T-helper 17 cell (primary cell): ENCODE measurements at regions not wholly inside any gene's neighbourhood (a gene's known extent, or its start where the extent isn't known, plus 50 kb on each side); places are given as distances from the start of the nearest gene placed in this dataset.

Source experiments
- ATAC-seq: fragments of 150-1000 bp; cut with Tn5 transposase; 2 replicates; pipeline ENCODE4 v1.10.0; 2021; ENCODE audit warnings: mild to moderate bottlenecking, moderate library complexity
- DNase-seq, 3 donors: peaks; one replicate each; pipeline versions ENCODE4 v3.0.0 to v3.0.0-alpha.2; 2020 to 2021
- H3K9me3 ChIP-seq: one replicate; pipeline ENCODE4 v1.7.0; 2013; ENCODE audit warnings: low read length, mild to moderate bottlenecking; ENCODE audit not compliant: control insufficient read depth, poor library complexity, severe bottlenecking
- H3K27ac Mint-ChIP-seq: one replicate; pipeline ENCODE4 v1.8.0; 2022; ENCODE audit warnings: mild to moderate bottlenecking, moderate library complexity, mixed read lengths
- H3K27me3 Mint-ChIP-seq: one replicate; pipeline ENCODE4 v1.8.0; 2022; ENCODE audit warnings: mixed read lengths
- H3K36me3 Mint-ChIP-seq: one replicate; pipeline ENCODE4 v1.8.0; 2022; ENCODE audit warnings: low read depth, mixed read lengths
- H3K4me1 Mint-ChIP-seq: one replicate; pipeline ENCODE4 v1.8.0; 2022; ENCODE audit warnings: mild to moderate bottlenecking, mixed read lengths
- H3K4me3 Mint-ChIP-seq: one replicate; pipeline ENCODE4 v1.8.0; 2022; ENCODE audit warnings: mild to moderate bottlenecking, moderate library complexity, mixed read lengths

- H3K4me3 Mint-ChIP-seq = no peak overlapping the region
- DNase-seq = no peak
- peaks cover 3% of the 10 kb centered on the region for H3K36me3 Mint-ChIP-seq
- H3K9me3 ChIP-seq = no peaks in the 10 kb centered on the region
- no peaks in the 10 kb centered on the region for H3K4me1 Mint-ChIP-seq
- no peaks in the 10 kb centered on the region for H3K27me3 Mint-ChIP-seq
- no peak overlapping the region for H3K27ac Mint-ChIP-seq
- no peak for ATAC-seq
Measured at GRCh38 chr15:35320158-35320780, 225.7 kb downstream of the DPH6 start.

GRCh38 chr15:35319354-35319753, 226.6 kb downstream of the DPH6 start:
- no peaks in the 10 kb centered on the region for H3K9me3 ChIP-seq
- Mint-ChIP-seq H3K4me1 (no peaks in the 10 kb centered on the region), H3K36me3 (peaks cover 3% of the 10 kb centered on the region), H3K27me3 (no peaks in the 10 kb centered on the region), H3K27ac (no peak overlapping the region), H3K4me3 (no peak overlapping the region)
- no peak for ATAC-seq
- no peak for DNase-seq

GRCh38 chr15:35317217-35317616, 228.7 kb downstream of the DPH6 start:
- H3K4me3 Mint-ChIP-seq = no peak overlapping the region
- DNase-seq (no peak), ATAC-seq (no peak)
- H3K4me1 Mint-ChIP-seq = no peaks in the 10 kb centered on the region
- H3K27ac Mint-ChIP-seq = no peak overlapping the region
- no peaks in the 10 kb centered on the region for H3K27me3 Mint-ChIP-seq
- H3K36me3 Mint-ChIP-seq = peaks cover 5% of the 10 kb centered on the region
- no peaks in the 10 kb centered on the region for H3K9me3 ChIP-seq

DNA sequence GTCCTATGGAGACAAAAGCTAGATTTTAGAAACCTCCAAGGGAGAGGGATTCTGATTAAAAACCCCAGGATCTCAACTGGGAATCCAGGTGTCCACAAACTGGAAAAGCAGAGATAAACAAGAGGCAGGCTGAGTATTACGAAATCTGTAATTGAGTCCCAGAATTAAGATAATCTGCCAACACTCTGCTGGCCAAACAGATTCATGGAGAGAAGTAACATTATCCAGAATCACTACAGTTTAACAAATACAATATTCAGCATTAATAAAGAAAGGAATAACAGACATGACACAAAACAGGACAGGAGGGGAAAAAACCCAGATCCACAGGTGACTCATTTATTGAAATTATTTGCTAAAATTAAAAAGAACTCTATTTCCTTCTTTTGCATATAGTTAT, 227.2 kb upstream of the NANOGP8 start:
- no peak overlapping the region for H3K27ac Mint-ChIP-seq
- H3K27me3 Mint-ChIP-seq = no peaks in the 10 kb centered on the region
- no peak for ATAC-seq
- no peaks in the 10 kb centered on the region for H3K4me1 Mint-ChIP-seq
- H3K36me3 Mint-ChIP-seq = peaks cover 5% of the 10 kb centered on the region
- no peak for DNase-seq
- no peaks in the 10 kb centered on the region for H3K9me3 ChIP-seq
- H3K4me3 Mint-ChIP-seq = no peak overlapping the region

GRCh38 chr15:35311615-35312014, 226.5 kb upstream of the NANOGP8 start:
- DNase-seq (no peak), ATAC-seq (no peak)
- no peak overlapping the region for H3K27ac Mint-ChIP-seq
- no peaks in the 10 kb centered on the region for H3K9me3 ChIP-seq
- H3K27me3 Mint-ChIP-seq = no peaks in the 10 kb centered on the region
- no peaks in the 10 kb centered on the region for H3K4me1 Mint-ChIP-seq
- H3K36me3 Mint-ChIP-seq = peaks cover 5% of the 10 kb centered on the region
- no peak overlapping the region for H3K4me3 Mint-ChIP-seq

DNA sequence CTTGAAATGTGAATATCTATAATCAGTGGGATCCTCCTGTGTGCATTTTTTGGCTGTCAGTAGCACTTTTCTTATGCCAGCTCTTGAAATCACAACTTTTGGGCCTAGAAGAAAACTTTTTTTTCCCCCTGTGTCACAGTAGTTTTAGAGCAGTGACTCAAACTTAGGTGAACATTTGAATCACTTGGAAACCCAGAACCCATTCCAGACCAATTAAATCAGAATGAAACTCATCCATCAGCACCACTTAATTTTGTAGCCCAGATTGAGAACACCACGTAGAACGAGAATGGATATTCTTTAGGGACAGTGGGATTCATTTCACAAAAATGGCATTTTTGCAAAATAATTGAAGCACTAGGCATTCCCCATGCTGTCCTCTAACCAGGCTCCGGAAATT, 224.8 kb upstream of the NANOGP8 start:
- H3K4me1 Mint-ChIP-seq = no peaks in the 10 kb centered on the region

GRCh38 chr15:35308802-35309201, 223.7 kb upstream of the NANOGP8 start:
- H3K27me3 Mint-ChIP-seq = no peaks in the 10 kb centered on the region
- H3K27ac Mint-ChIP-seq = no peak overlapping the region
- no peaks in the 10 kb centered on the region for H3K4me1 Mint-ChIP-seq
- H3K9me3 ChIP-seq = no peaks in the 10 kb centered on the region
- no peak overlapping the region for H3K4me3 Mint-ChIP-seq
- peaks cover 2% of the 10 kb centered on the region for H3K36me3 Mint-ChIP-seq
- DNase-seq = no peak
- ATAC-seq = no peak

More for the DNA sequence above, 224.8 kb upstream of the NANOGP8 start:
- H3K27ac Mint-ChIP-seq = no peak overlapping the region
- no peak for ATAC-seq
- H3K4me3 Mint-ChIP-seq = no peak overlapping the region
- DNase-seq = no peak
- H3K9me3 ChIP-seq = no peaks in the 10 kb centered on the region
- H3K36me3 Mint-ChIP-seq = peaks cover 2% of the 10 kb centered on the region
- no peaks in the 10 kb centered on the region for H3K27me3 Mint-ChIP-seq

- no peaks in the 10 kb centered on the region for H3K4me1 Mint-ChIP-seq
- no peaks in the 10 kb centered on the region for H3K36me3 Mint-ChIP-seq
- no peaks in the 10 kb centered on the region for H3K27me3 Mint-ChIP-seq
- no peak overlapping the region for H3K27ac Mint-ChIP-seq
- no peak for DNase-seq
- no peaks in the 10 kb centered on the region for H3K9me3 ChIP-seq
- ATAC-seq = no peak
- no peak overlapping the region for H3K4me3 Mint-ChIP-seq
Measured at GRCh38 chr15:35307676-35308075, 222.6 kb upstream of the NANOGP8 start.

- ATAC-seq (no peak), DNase-seq (no peak)
- H3K36me3 Mint-ChIP-seq = no peaks in the 10 kb centered on the region
- H3K9me3 ChIP-seq = no peaks in the 10 kb centered on the region
- H3K4me1 Mint-ChIP-seq = no peaks in the 10 kb centered on the region
- no peaks in the 10 kb centered on the region for H3K27me3 Mint-ChIP-seq
- H3K27ac Mint-ChIP-seq = no peak overlapping the region
- H3K4me3 Mint-ChIP-seq = no peak overlapping the region
Measured at GRCh38 chr15:35307026-35307425, 221.9 kb upstream of the NANOGP8 start.

- ATAC-seq (no peak), DNase-seq (no peak)
- H3K4me3 Mint-ChIP-seq = no peak overlapping the region
- no peaks in the 10 kb centered on the region for H3K9me3 ChIP-seq
- no peak overlapping the region for H3K27ac Mint-ChIP-seq
- H3K27me3 Mint-ChIP-seq = no peaks in the 10 kb centered on the region
- no peaks in the 10 kb centered on the region for H3K4me1 Mint-ChIP-seq
- no peaks in the 10 kb centered on the region for H3K36me3 Mint-ChIP-seq
Measured at GRCh38 chr15:35306361-35306981, 221.4 kb upstream of the NANOGP8 start.

DNA sequence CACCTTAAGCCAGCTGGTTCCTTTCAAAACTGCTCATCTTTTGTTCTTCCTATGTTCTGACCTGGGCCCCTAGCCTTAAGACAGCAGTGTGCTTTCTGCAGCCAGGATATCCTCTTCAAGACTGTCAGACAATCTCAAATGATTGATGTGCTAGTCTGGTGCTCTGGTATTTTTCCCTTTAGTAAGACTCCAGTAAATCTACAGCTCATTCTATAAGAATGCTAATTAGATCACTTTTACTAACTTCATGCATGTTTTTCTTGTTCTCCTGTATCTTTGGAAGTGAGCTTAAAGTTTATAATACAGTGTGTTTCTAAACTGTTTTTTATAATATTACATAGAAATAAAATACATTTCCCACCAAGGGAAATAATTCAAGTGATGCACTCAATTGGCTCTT, 220.9 kb upstream of the NANOGP8 start:
- Mint-ChIP-seq H3K4me1 (no peaks in the 10 kb centered on the region), H3K36me3 (no peaks in the 10 kb centered on the region), H3K27ac (no peak overlapping the region), H3K27me3 (no peaks in the 10 kb centered on the region), H3K4me3 (no peak overlapping the region)
- DNase-seq (no peak), ATAC-seq (no peak)
- no peaks in the 10 kb centered on the region for H3K9me3 ChIP-seq

DNA sequence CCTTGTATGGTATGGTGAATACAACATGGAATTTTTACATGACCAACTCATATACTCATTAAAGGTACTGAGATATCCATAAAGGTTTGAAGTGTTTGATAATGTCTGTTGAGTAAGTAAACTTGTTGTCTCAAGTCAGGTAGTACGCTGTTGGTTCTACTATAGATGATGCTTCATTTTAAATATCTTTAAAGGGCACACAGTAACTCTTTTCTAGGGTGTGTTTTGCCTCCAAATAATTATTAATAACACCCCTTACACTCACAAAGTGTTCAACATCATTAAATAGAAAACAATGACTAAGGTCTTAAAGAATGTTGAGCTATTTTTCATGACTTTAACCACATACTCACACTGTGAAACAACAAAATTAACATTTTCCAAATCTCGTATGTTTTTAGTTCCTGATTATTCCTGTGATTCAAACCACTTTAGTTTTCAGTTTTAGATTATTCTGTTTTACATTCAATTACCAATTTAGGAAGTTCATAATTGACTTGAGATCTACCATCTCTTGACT, 220.0 kb upstream of the NANOGP8 start:
- Mint-ChIP-seq H3K4me1 (no peaks in the 10 kb centered on the region), H3K27ac (no peak overlapping the region), H3K4me3 (no peak overlapping the region), H3K36me3 (no peaks in the 10 kb centered on the region), H3K27me3 (no peaks in the 10 kb centered on the region)
- ATAC-seq (no peak), DNase-seq (no peak)
- H3K9me3 ChIP-seq = no peaks in the 10 kb centered on the region

DNA sequence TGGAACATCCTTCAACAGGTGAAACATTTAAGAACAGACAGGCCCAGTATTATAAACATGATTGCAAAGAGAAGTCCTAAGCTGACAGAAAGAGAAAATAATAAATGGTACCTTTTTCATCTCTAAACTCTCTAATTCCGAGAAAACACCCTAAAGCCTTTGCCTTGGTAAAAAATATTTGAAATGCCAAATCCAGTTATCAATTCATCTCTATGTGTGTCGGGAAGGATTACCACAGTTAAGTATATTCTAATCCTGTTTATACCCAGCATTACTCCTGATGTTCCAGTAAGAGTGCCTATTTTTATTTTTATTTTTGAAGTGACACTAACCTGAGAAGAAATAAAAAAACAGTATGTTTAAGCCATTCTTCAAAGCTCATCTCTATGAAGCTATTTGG, 219.3 kb upstream of the NANOGP8 start:
- DNase-seq = no peak
- Mint-ChIP-seq H3K27me3 (no peaks in the 10 kb centered on the region), H3K4me3 (no peak overlapping the region), H3K36me3 (no peaks in the 10 kb centered on the region), H3K27ac (no peak overlapping the region), H3K4me1 (no peaks in the 10 kb centered on the region)
- ATAC-seq = no peak
- no peaks in the 10 kb centered on the region for H3K9me3 ChIP-seq

GRCh38 chr15:35302334-35302733, 217.2 kb upstream of the NANOGP8 start:
- H3K36me3 Mint-ChIP-seq = no peaks in the 10 kb centered on the region
- no peak overlapping the region for H3K4me3 Mint-ChIP-seq
- no peak overlapping the region for H3K27ac Mint-ChIP-seq
- H3K27me3 Mint-ChIP-seq = no peaks in the 10 kb centered on the region
- ATAC-seq (no peak), DNase-seq (no peak)
- H3K4me1 Mint-ChIP-seq = no peaks in the 10 kb centered on the region
- no peaks in the 10 kb centered on the region for H3K9me3 ChIP-seq
